H1 (cell line): ENCODE measurements at regions not wholly inside any gene's neighbourhood (a gene's known extent, or its start where the extent isn't known, plus 50 kb on each side); places are given as distances from the start of the nearest gene placed in this dataset.

Experiments used
- CTCF ChIA-PET: fragments of 300-600 bp; sonication (Branson Sonifier 250); formaldehyde crosslinking; loops from one replicate; lab custom pipeline; 2021; ENCODE audit not compliant: partially characterized antibody; lab: Charles Lee
- POLR2A ChIA-PET: fragments of 300-600 bp; sonication (Branson Sonifier 250); formaldehyde crosslinking; loops from one replicate; lab custom pipeline; 2021; ENCODE audit warnings: inconsistent platforms; ENCODE audit not compliant: partially characterized antibody; lab: Charles Lee
- DNase-seq, 2 experiments: peaks; one replicate each; pipeline versions ENCODE4 v3.0.0 to v3.0.0-alpha.2; 2010 to 2022; ENCODE audit warnings: low spot score in 2 of 2, low read depth in 1 of 2, mixed read lengths in 1 of 2
- FAIRE-seq: peaks from 2 replicates; lab custom pipeline; 2011; peaks lifted over from hg19 to GRCh38; lab: Jason Lieb, UNC
- H2AFZ ChIP-seq: 2 replicates; pipeline ENCODE4 v1.8.1; 2012; ENCODE audit warnings: low read length, inconsistent platforms
- H2AK5ac ChIP-seq: 2 replicates; pipeline ENCODE4 v1.6.1; 2013; ENCODE audit warnings: low read depth, low read length
- H2BK120ac ChIP-seq: replicated peaks from 2 replicates; pipeline ENCODE3; 2013; ENCODE audit warnings: low read depth, low read length, inconsistent platforms
- H2BK12ac ChIP-seq: 2 replicates; pipeline ENCODE4 v1.6.1; 2013; ENCODE audit warnings: low read depth, low read length
- H2BK15ac ChIP-seq: 2 replicates; pipeline ENCODE4 v1.6.1; 2013; ENCODE audit warnings: low read length
- H2BK20ac ChIP-seq: 2 replicates; pipeline ENCODE4 v1.6.1; 2013; ENCODE audit warnings: low read length
- H2BK5ac ChIP-seq: 2 replicates; pipeline ENCODE4 v1.6.1; 2013; ENCODE audit warnings: low read depth, low read length
- H3K14ac ChIP-seq: 2 replicates; pipeline ENCODE4 v1.6.1; 2013; ENCODE audit warnings: inconsistent platforms; ENCODE audit not compliant: insufficient read length
- H3K18ac ChIP-seq: 2 replicates; pipeline ENCODE4 v1.6.1; 2013; ENCODE audit warnings: low read length; ENCODE audit errors: extremely low read depth
- H3K23ac ChIP-seq: 2 replicates; pipeline ENCODE4 v1.6.1; 2013; ENCODE audit warnings: inconsistent platforms; ENCODE audit not compliant: insufficient read length
- H3K23me2 ChIP-seq: 2 replicates; pipeline ENCODE4 v1.6.1; 2013; ENCODE audit warnings: low read depth, low read length
- H3K27ac ChIP-seq: 2 replicates; pipeline ENCODE4 v1.6.1; 2011; ENCODE audit warnings: low read depth, low read length, inconsistent platforms
- H3K27me3 ChIP-seq, 4 experiments: replicated peaks in 1 of 4; 1 replicate in 1 of 4; 2 replicates in 3 of 4; pipeline versions ENCODE4 v1.6.1 to v1.8.1; 2011 to 2013; ENCODE audit warnings: low read length in 3 of 4, mild to moderate bottlenecking in 3 of 4, inconsistent platforms in 2 of 4, mixed read lengths in 2 of 4, moderate library complexity in 1 of 4; ENCODE audit not compliant: control insufficient read depth in 3 of 4, insufficient read depth in 3 of 4; ENCODE audit errors: extremely low read depth in 1 of 4
- H3K36me3 ChIP-seq, 4 experiments: 2 replicates each; pipeline versions ENCODE4 v1.6.1 to v1.8.1; 2011 to 2013; ENCODE audit warnings: mild to moderate bottlenecking in 4 of 4, low read length in 3 of 4, moderate library complexity in 2 of 4, control low read depth in 1 of 4, inconsistent platforms in 1 of 4; ENCODE audit not compliant: insufficient read depth in 4 of 4, control insufficient read depth in 2 of 4
- H3K4ac ChIP-seq: replicated peaks from 2 replicates; pipeline ENCODE3; 2013; ENCODE audit warnings: low read length, low read depth, mixed read lengths, inconsistent platforms; ENCODE audit not compliant: insufficient read length
- H3K4me1 ChIP-seq, 4 experiments: replicated peaks in 1 of 4; 1 replicate in 1 of 4; 2 replicates in 3 of 4; pipeline versions ENCODE4 v1.6.1 to v1.8.1; 2011 to 2013; ENCODE audit warnings: low read length in 3 of 4, inconsistent platforms in 2 of 4, mixed read lengths in 1 of 4; ENCODE audit not compliant: insufficient read depth in 4 of 4, control insufficient read depth in 3 of 4
- H3K4me2 ChIP-seq, 2 experiments: 2 replicates each; pipeline versions ENCODE4 v1.6.1 to v1.8.1; 2011 to 2013; ENCODE audit warnings: low read depth in 2 of 2, low read length in 2 of 2, control low read depth in 1 of 2, inconsistent platforms in 1 of 2, mild to moderate bottlenecking in 1 of 2; ENCODE audit not compliant: insufficient read depth in 1 of 2
- H3K4me3 ChIP-seq, 4 experiments: fragments of 200-600, 300-600 bp in 1 of 4; sonication (generic), shearing (Covaris generic), sonication (Bioruptor Twin) in 1 of 4; 2 replicates each; pipeline versions ENCODE4 v1.5.1 to v1.8.1; 2011 to 2016; ENCODE audit warnings: low read length in 4 of 4, low read depth in 3 of 4, control low read depth in 2 of 4, inconsistent platforms in 2 of 4, mild to moderate bottlenecking in 2 of 4, mixed read lengths in 1 of 4, moderate library complexity in 1 of 4; ENCODE audit not compliant: insufficient read depth in 2 of 4; ENCODE audit errors: extremely low read depth in 1 of 4
- H3K56ac ChIP-seq: replicated peaks from 2 replicates; pipeline ENCODE3; 2013; ENCODE audit warnings: low read depth, mild to moderate bottlenecking, mixed read lengths, low read length, inconsistent platforms; ENCODE audit not compliant: insufficient read length
- H3K79me1 ChIP-seq: 2 replicates; pipeline ENCODE4 v1.6.1; 2013; ENCODE audit warnings: low read depth, low read length, control low read depth
- H3K79me2 ChIP-seq, 2 experiments: 2 replicates each; pipeline versions ENCODE4 v1.6.1 to v1.8.1; 2012 to 2013; ENCODE audit warnings: low read length in 2 of 2, mild to moderate bottlenecking in 2 of 2, inconsistent platforms in 1 of 2; ENCODE audit not compliant: insufficient read depth in 2 of 2, control insufficient read depth in 1 of 2
- H3K9ac ChIP-seq, 4 experiments: replicated peaks in 1 of 4; 1 replicate in 1 of 4; 2 replicates in 3 of 4; pipeline versions ENCODE4 v1.6.1 to v1.8.1; 2011 to 2013; ENCODE audit warnings: low read depth in 3 of 4, low read length in 3 of 4, control low read depth in 2 of 4, mild to moderate bottlenecking in 2 of 4, moderate library complexity in 2 of 4, inconsistent platforms in 1 of 4; ENCODE audit errors: extremely low read depth in 1 of 4
- H3K9me3 ChIP-seq, 2 experiments: 2 replicates each; pipeline versions ENCODE4 v1.6.1 to v1.8.1; 2012 to 2013; ENCODE audit warnings: mild to moderate bottlenecking in 2 of 2, moderate library complexity in 2 of 2, control low read depth in 1 of 2, inconsistent platforms in 1 of 2, low read depth in 1 of 2, low read length in 1 of 2, mixed read lengths in 1 of 2; ENCODE audit not compliant: insufficient read depth in 2 of 2
- H4K20me1 ChIP-seq, 2 experiments: replicated peaks in 1 of 2; 2 replicates each; pipeline versions ENCODE3 to v1.8.1; 2011 to 2013; ENCODE audit warnings: inconsistent platforms in 2 of 2, low read length in 2 of 2, mild to moderate bottlenecking in 1 of 2; ENCODE audit not compliant: insufficient read depth in 2 of 2, control insufficient read depth in 1 of 2
- H4K5ac ChIP-seq: 2 replicates; pipeline ENCODE4 v1.6.1; 2013; ENCODE audit warnings: low read length, low read depth, mixed read lengths, inconsistent platforms; ENCODE audit not compliant: insufficient read length
- H4K8ac ChIP-seq: 2 replicates; pipeline ENCODE4 v1.8.0; 2013; ENCODE audit warnings: mild to moderate bottlenecking, moderate library complexity, low read length, inconsistent platforms; ENCODE audit not compliant: insufficient read depth; ENCODE audit errors: extremely low read depth
- H4K91ac ChIP-seq: replicated peaks from 2 replicates; pipeline ENCODE3; 2013; ENCODE audit warnings: low read length, mixed read lengths, inconsistent platforms; ENCODE audit not compliant: insufficient read length
- ASH2L ChIP-seq: fragments of 200-600, 300-600 bp; sonication (generic); IDR thresholded peaks from one replicate; pipeline ENCODE4 v1.7.1; 2017; ENCODE audit warnings: low read length
- BACH1 ChIP-seq: IDR thresholded peaks from 2 replicates; pipeline ENCODE4 v1.6.1; 2012; ENCODE audit warnings: low read length, improper control_type of control experiment
- BRCA1 ChIP-seq: IDR thresholded peaks from 2 replicates; pipeline ENCODE4 v1.6.1; 2012; ENCODE audit warnings: low read depth, low read length, improper control_type of control experiment
- CTBP2 ChIP-seq: IDR thresholded peaks from 2 replicates; pipeline ENCODE4 v1.7.0; 2011; ENCODE audit warnings: borderline replicate concordance, mild to moderate bottlenecking, moderate library complexity, mixed read lengths, low read length; ENCODE audit not compliant: insufficient read depth, insufficient read length
- EP300 ChIP-seq, 2 experiments: IDR thresholded peaks; 1 replicate in 1 of 2; 2 replicates in 1 of 2; pipeline ENCODE4 v1.6.1; 2011 to 2012; ENCODE audit warnings: low read depth in 2 of 2, low read length in 2 of 2, mild to moderate bottlenecking in 2 of 2, borderline replicate concordance in 1 of 2, inconsistent platforms in 1 of 2, moderate library complexity in 1 of 2
- EZH2 ChIP-seq: fragments of 200-600 bp; sonication (generic); IDR thresholded peaks from 2 replicates; pipeline ENCODE4 v1.7.1; 2012; ENCODE audit warnings: low read depth, mild to moderate bottlenecking, moderate library complexity, low read length, inconsistent platforms; ENCODE audit not compliant: severe bottlenecking
- HDAC6 ChIP-seq: IDR thresholded peaks from one replicate; pipeline ENCODE4 v1.7.1; 2012; ENCODE audit warnings: low read depth, mild to moderate bottlenecking, inconsistent platforms, low read length, moderate library complexity
- JUN ChIP-seq: IDR thresholded peaks from 2 replicates; pipeline ENCODE4 v1.6.1; 2011; ENCODE audit warnings: low read depth, mild to moderate bottlenecking, improper control_type of control experiment, low read length
- KDM4A ChIP-seq: IDR thresholded peaks from one replicate; pipeline ENCODE4 v1.7.1; 2012; ENCODE audit warnings: low read depth, mild to moderate bottlenecking, moderate library complexity, low read length, inconsistent platforms; ENCODE audit not compliant: severe bottlenecking
- PHF8 ChIP-seq: fragments of 200-600 bp; sonication (generic); conservative IDR thresholded peaks from 2 replicates; pipeline ENCODE4 v1.7.1; 2012; ENCODE audit warnings: low read depth, mild to moderate bottlenecking, inconsistent platforms, low read length, moderate library complexity
- POLR2AphosphoS5 ChIP-seq: IDR thresholded peaks from 2 replicates; pipeline ENCODE4 v1.6.1; 2011; ENCODE audit warnings: low read depth, low read length
- TEAD4 ChIP-seq: IDR thresholded peaks from 2 replicates; pipeline ENCODE4 v1.6.1; 2012; ENCODE audit warnings: low read depth, low read length, inconsistent platforms, mixed read lengths
- WGBS, 2 experiments: shearing (Covaris generic) in 1 of 2; methylation state at CpG; one replicate each; pipeline versions ENCODE4 v1.1.6 to v1.1.7; 2013 to 2015; ENCODE audit warnings: low lambda C conversion rate in 2 of 2, mixed read lengths in 2 of 2, inconsistent platforms in 1 of 2, low coverage in 1 of 2, missing lambda C conversion rate in 1 of 2; ENCODE audit not compliant: insufficient replicate concordance in 2 of 2, insufficient coverage in 1 of 2, insufficient read length in 1 of 2; ENCODE audit errors: extremely low coverage in 1 of 2, missing lambda C conversion rate in 1 of 2; 5-methylcytosine and 5-hydroxymethylcytosine counted together

GRCh38 chr11:116644201-116644940, 128.4 kb downstream of the BUD13 start:
- Histone ChIP-seq H3K14ac (no peak overlapping the region), H3K4me3 (no peak overlapping the region), H4K8ac (no peak overlapping the region), H3K4ac (no peak overlapping the region), H3K4me1 (peaks cover 0 to 8% (median 2%) of the 10 kb centered on the region in 4 experiments; a peak in 4 of 7 replicates), H3K79me2 (no peaks in the 10 kb centered on the region), H4K91ac (no peak overlapping the region), H3K56ac (no peak overlapping the region), H3K18ac (no peak overlapping the region), H2BK20ac (no peak overlapping the region), H3K23me2 (no peaks in the 10 kb centered on the region; the same call in 1 of the 2 replicates), H3K4me2 (no peak overlapping the region), H4K5ac (no peak overlapping the region), H3K79me1 (no peaks in the 10 kb centered on the region), H3K36me3 (no peaks in the 10 kb centered on the region), H3K23ac (no peak overlapping the region), H2BK120ac (no peak overlapping the region), H4K20me1 (no peaks in the 10 kb centered on the region), H2BK12ac (no peak overlapping the region), H3K9me3 (no peaks in the 10 kb centered on the region), H2BK5ac (no peak overlapping the region), H3K27me3 (0 out of 7 replicates have a peak, but pooled peaks cover 0 to 3% (median 0%) of the 10 kb centered on the region in 4 experiments), H2AK5ac (no peak overlapping the region), H2AFZ (no peak overlapping the region), H3K27ac (no peak overlapping the region), H3K9ac (no peak overlapping the region), H2BK15ac (no peak overlapping the region)
- DNase-seq (no peak), FAIRE-seq (no peak)
- WGBS, 2 experiments = 90% methylated on average over 12 of the region's 16 CpGs; no CpG with 5 or more reads in 1 of the 2 experiments
- POLR2A ChIA-PET = interaction anchor here (1.1 kb wide), 1 partner anchor 9 kb away, joined by 3 read pairs; no protein-coding TSS in a partner anchor
- TF ChIP-seq ASH2L (no peak), EZH2 (no peak), JUN (no peak), PHF8 (no peak), HDAC6 (no peak), KDM4A (no peak), BRCA1 (no peak), BACH1 (no peak), TEAD4 (no peak), EP300 (IDR thresholded peaks at IDR 0.05; ENCODE audit: borderline replicate concordance in 1 of 2, low read depth in 2 of 2, low read length in 2 of 2) (no peak), POLR2AphosphoS5 (no peak), CTBP2 (no peak)
- CTCF ChIA-PET = interaction anchor here (1.1 to 3.5 kb wide), 15 partner anchors 11 to 145 kb away, joined by 3 to 57 read pairs (median 4); no protein-coding TSS in a partner anchor
